Keratinocyte (primary cell): ENCODE measurements at regions not wholly inside any gene's neighbourhood (a gene's known extent, or its start where the extent isn't known, plus 50 kb on each side); places are given as distances from the start of the nearest gene placed in this dataset.

Experiments used
- EZH2 ChIP-seq: IDR thresholded peaks from one replicate; pipeline ENCODE4 v1.6.1; 2012; ENCODE audit warnings: inconsistent platforms, mild to moderate bottlenecking, low read length, moderate library complexity
- TF ChIP-seq, protein P1 (sequence below), 3 experiments: IDR thresholded peaks in 1 of 3; conservative IDR thresholded peaks in 1 of 3; optimal IDR thresholded peaks in 1 of 3; 2 replicates in 2 of 3; 3 replicates in 1 of 3; pipeline versions ENCODE3 to v1.5.1; 2011; ENCODE audit warnings: low read length in 3 of 3, mild to moderate bottlenecking in 3 of 3, moderate library complexity in 2 of 3, control low read depth in 1 of 3, inconsistent platforms in 1 of 3; ENCODE audit not compliant: insufficient read depth in 2 of 3; ENCODE audit errors: extremely low read depth in 1 of 3

DNA sequence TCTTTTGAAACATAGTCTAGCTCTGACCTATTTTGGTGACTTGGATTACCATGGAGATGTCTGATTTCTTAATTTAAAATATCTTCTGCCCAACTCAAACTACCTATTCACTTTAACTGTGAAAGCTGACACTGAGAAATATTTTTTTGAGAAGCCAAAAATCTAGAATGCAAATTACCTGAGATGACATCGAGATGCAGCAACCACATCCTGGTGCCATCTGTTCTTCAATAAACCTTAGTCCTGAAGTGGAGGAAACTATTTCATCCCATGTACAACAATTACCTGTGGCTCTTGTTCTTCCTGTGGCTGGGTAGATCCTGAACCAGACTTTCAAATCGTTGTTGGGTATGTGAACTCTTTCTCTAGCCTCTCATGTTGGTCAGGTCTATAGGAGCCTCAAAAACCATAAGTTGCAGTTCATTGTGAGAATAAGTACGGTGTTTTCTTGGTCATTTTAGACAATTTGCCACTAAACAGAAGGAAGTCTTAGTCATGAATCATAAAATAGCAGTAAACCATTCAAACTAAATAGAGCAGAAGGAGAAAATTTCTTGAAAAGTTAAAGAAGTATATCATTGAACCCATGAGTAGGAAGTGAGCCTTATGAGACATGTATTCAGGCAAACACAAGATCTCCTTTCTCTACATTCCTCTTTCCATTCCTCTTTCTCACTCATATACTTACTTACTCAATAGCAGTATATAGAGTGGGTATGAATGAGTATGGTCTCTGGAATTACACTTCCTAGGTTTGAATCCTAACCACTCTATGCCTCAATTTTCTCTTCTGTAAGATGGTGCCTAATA, 176.0 kb downstream of the HMHB1 start:
- TF ChIP-seq, protein P1, sequence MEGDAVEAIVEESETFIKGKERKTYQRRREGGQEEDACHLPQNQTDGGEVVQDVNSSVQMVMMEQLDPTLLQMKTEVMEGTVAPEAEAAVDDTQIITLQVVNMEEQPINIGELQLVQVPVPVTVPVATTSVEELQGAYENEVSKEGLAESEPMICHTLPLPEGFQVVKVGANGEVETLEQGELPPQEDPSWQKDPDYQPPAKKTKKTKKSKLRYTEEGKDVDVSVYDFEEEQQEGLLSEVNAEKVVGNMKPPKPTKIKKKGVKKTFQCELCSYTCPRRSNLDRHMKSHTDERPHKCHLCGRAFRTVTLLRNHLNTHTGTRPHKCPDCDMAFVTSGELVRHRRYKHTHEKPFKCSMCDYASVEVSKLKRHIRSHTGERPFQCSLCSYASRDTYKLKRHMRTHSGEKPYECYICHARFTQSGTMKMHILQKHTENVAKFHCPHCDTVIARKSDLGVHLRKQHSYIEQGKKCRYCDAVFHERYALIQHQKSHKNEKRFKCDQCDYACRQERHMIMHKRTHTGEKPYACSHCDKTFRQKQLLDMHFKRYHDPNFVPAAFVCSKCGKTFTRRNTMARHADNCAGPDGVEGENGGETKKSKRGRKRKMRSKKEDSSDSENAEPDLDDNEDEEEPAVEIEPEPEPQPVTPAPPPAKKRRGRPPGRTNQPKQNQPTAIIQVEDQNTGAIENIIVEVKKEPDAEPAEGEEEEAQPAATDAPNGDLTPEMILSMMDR (optimal IDR thresholded peaks at IDR 0.05 in 1 of 3, IDR thresholded peaks at IDR 0.05 in 1 of 3, conservative IDR thresholded peaks at IDR 0.05 in 1 of 3; ENCODE audit: extremely low read depth in 1 of 3, insufficient read depth in 2 of 3, low read length in 3 of 3) = no peak
- TF ChIP-seq EZH2 = no peak
